ENCODE measurements at regions not wholly inside any gene's neighbourhood (a gene's known extent, or its start where the extent isn't known, plus 50 kb on each side); places are given as distances from the start of the nearest gene placed in this dataset.

GRCh38 chr5:143760131-143760505, 51.8 kb upstream of the HMHB1 start:
- Mint-ChIP-seq H3K4me1 (peaks cover 3% of the 10 kb centered on the region), H3K4me3 (no peak overlapping the region), H3K27ac (no peak overlapping the region), H3K9me3 (peaks cover 6% of the 10 kb centered on the region), H3K27me3 (ENCODE audit: low read depth) (no peaks in the 10 kb centered on the region), H3K36me3 (no peaks in the 10 kb centered on the region)
- no peak for TF ChIP-seq ATF3 (CRISPR knock-in tag; conservative IDR thresholded peaks at IDR 0.05)
- TF ChIP-seq NFYB (CRISPR knock-in tag; conservative IDR thresholded peaks at IDR 0.05; ENCODE audit: low read depth): no peak
- no peak for TF ChIP-seq MAX (CRISPR knock-in tag; IDR thresholded peaks at IDR 0.05)
- no peak for TF ChIP-seq ZNF138 (CRISPR knock-in tag; conservative IDR thresholded peaks at IDR 0.05)
- no peak for TF ChIP-seq NFATC4 (CRISPR knock-in tag; IDR thresholded peaks at IDR 0.05)
- no peak for TF ChIP-seq ATF1 (CRISPR knock-in tag; IDR thresholded peaks at IDR 0.05)
- no peak for TF ChIP-seq E2F1 (CRISPR knock-in tag; IDR thresholded peaks at IDR 0.05)
- no peak for TF ChIP-seq GTF2I (CRISPR knock-in tag; conservative IDR thresholded peaks at IDR 0.05)
- no peak for TF ChIP-seq HMGXB4 (CRISPR knock-in tag; IDR thresholded peaks at IDR 0.05)
- TF ChIP-seq ZNF532 (CRISPR knock-in tag; IDR thresholded peaks at IDR 0.05; ENCODE audit: borderline replicate concordance): no peak
- POLR2A ChIA-PET: no interaction called here
- CTCF ChIA-PET: no interaction called here
- ATAC-seq (no peak), DNase-seq (ENCODE audit: low spot score) (no peak)

GRCh38 chr5:143759396-143760130, 52.4 kb upstream of the HMHB1 start:
- Mint-ChIP-seq H3K9me3 (peaks cover 6% of the 10 kb centered on the region), H3K27me3 (ENCODE audit: low read depth) (no peaks in the 10 kb centered on the region), H3K4me3 (no peak overlapping the region), H3K27ac (no peak overlapping the region), H3K36me3 (no peaks in the 10 kb centered on the region), H3K4me1 (peaks cover 3% of the 10 kb centered on the region)
- DNase-seq (ENCODE audit: low spot score): no peak
- ChIA-PET CTCF (no interaction called here), POLR2A (no interaction called here)
- ATAC-seq: no peak
- TF ChIP-seq JUN (CRISPR knock-in tag; IDR thresholded peaks at IDR 0.05): no peak
- no peak for TF ChIP-seq GRHL2 (CRISPR knock-in tag; IDR thresholded peaks at IDR 0.05; ENCODE audit: insufficient replicate concordance, severe bottlenecking)
- no peak for TF ChIP-seq E2F1 (CRISPR knock-in tag; IDR thresholded peaks at IDR 0.05)
- TF ChIP-seq ESRRA (CRISPR knock-in tag; IDR thresholded peaks at IDR 0.05; ENCODE audit: borderline replicate concordance): no peak
- no peak for TF ChIP-seq TEAD1 (CRISPR knock-in tag; IDR thresholded peaks at IDR 0.05)
- no peak for TF ChIP-seq ZNF121 (CRISPR knock-in tag; IDR thresholded peaks at IDR 0.05)
- no peak for TF ChIP-seq ATF1 (CRISPR knock-in tag; IDR thresholded peaks at IDR 0.05)
- no peak for TF ChIP-seq NR2C2 (CRISPR knock-in tag; IDR thresholded peaks at IDR 0.05)
- TF ChIP-seq ZNF281 (CRISPR knock-in tag; IDR thresholded peaks at IDR 0.05): no peak
- no peak for TF ChIP-seq SP1 (CRISPR knock-in tag; conservative IDR thresholded peaks at IDR 0.05)
- TF ChIP-seq RELA (CRISPR knock-in tag; IDR thresholded peaks at IDR 0.05; ENCODE audit: borderline replicate concordance): no peak
- no peak for TF ChIP-seq ETV6 (CRISPR knock-in tag; IDR thresholded peaks at IDR 0.05)
- no peak for TF ChIP-seq NFYB (CRISPR knock-in tag; conservative IDR thresholded peaks at IDR 0.05; ENCODE audit: low read depth)
- no peak for TF ChIP-seq CREM (CRISPR knock-in tag; IDR thresholded peaks at IDR 0.05)
